ENCODE measurements at regions not wholly inside any gene's neighbourhood (a gene's known extent, or its start where the extent isn't known, plus 50 kb on each side); places are given as distances from the start of the nearest gene placed in this dataset.

- TF ChIP-seq POLR2AphosphoS5 (IDR thresholded peaks at IDR 0.05) = no peak
- TF ChIP-seq POLR2A (IDR thresholded peaks at IDR 0.05) = no peak
- TF ChIP-seq CTCF (IDR thresholded peaks at IDR 0.05) = no peak
- no peak for TF ChIP-seq EP300 (IDR thresholded peaks at IDR 0.05)
Measured at GRCh38 chr18:24603151-24603550, 142.7 kb downstream of the HRH4 start.

All from suprapubic skin (tissue), 4 donors.